Mucosa of descending colon (tissue), 3 donors: ENCODE measurements at regions not wholly inside any gene's neighbourhood (a gene's known extent, or its start where the extent isn't known, plus 50 kb on each side); places are given as distances from the start of the nearest gene placed in this dataset.
A peak's percentile ranks its signal among the peaks of the same experiment; 100 is the strongest.

Experiments used
- ATAC-seq: fragments of 200-7000 bp; cut with Tn5 transposase; one replicate; pipeline ENCODE4 v1.9.1; 2020; ENCODE audit warnings: mild to moderate bottlenecking, moderate library complexity
- DNase-seq, 3 donors: peaks; one replicate each; pipeline ENCODE4 v3.0.0-alpha.2; 2020
- H3K36me3 ChIP-seq: fragments of 200-600 bp; one replicate; pipeline ENCODE4 v1.8.0; 2021; ENCODE audit warnings: low read depth, mild to moderate bottlenecking
- H3K4me1 ChIP-seq: fragments of 200-600 bp; one replicate; pipeline ENCODE4 v1.8.0; 2021; ENCODE audit warnings: low read depth, mild to moderate bottlenecking
- H3K4me3 ChIP-seq: fragments of 200-600 bp; one replicate; pipeline ENCODE4 v1.8.0; 2021; ENCODE audit warnings: mild to moderate bottlenecking
- H3K9me3 ChIP-seq: fragments of 200-600 bp; one replicate; pipeline ENCODE4 v1.8.0; 2021; ENCODE audit warnings: mild to moderate bottlenecking
- intact Hi-C, 2 donors: fragments of 100-400 bp; cut with DNase I in 1 of 2; cut with micrococcal nuclease in 1 of 2; formaldehyde crosslinking; loops; one replicate each; pipeline versions ENCODE4 v1.11.0 to v1.11.1; 2022; cut with DNase I, micrococcal nuclease
- TF ChIP-seq, protein P1 (sequence below): fragments of 200-600 bp; IDR thresholded peaks from one replicate; pipeline ENCODE4 v1.8.0; 2022; ENCODE audit warnings: antibody characterized with exemption, mild to moderate bottlenecking
- donor health status: DM: no; HTN: no; CAD: no; lungs with moderate emphysema.
- donor health status: DM: no; HTN: no; CAD: no.
- donor health status: DM: no; HTN: yes; CAD: no.

- intact Hi-C loops: no loop called here
- H3K9me3 ChIP-seq: no peaks in the 10 kb centered on the region
- no peaks in the 10 kb centered on the region for H3K36me3 ChIP-seq
- TF ChIP-seq, protein P1, sequence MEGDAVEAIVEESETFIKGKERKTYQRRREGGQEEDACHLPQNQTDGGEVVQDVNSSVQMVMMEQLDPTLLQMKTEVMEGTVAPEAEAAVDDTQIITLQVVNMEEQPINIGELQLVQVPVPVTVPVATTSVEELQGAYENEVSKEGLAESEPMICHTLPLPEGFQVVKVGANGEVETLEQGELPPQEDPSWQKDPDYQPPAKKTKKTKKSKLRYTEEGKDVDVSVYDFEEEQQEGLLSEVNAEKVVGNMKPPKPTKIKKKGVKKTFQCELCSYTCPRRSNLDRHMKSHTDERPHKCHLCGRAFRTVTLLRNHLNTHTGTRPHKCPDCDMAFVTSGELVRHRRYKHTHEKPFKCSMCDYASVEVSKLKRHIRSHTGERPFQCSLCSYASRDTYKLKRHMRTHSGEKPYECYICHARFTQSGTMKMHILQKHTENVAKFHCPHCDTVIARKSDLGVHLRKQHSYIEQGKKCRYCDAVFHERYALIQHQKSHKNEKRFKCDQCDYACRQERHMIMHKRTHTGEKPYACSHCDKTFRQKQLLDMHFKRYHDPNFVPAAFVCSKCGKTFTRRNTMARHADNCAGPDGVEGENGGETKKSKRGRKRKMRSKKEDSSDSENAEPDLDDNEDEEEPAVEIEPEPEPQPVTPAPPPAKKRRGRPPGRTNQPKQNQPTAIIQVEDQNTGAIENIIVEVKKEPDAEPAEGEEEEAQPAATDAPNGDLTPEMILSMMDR: no peak
- H3K4me3 ChIP-seq: no peak overlapping the region
- no peaks in the 10 kb centered on the region for H3K4me1 ChIP-seq
- DNase-seq (no peak), ATAC-seq (no peak)
Observed at GRCh38 chr2:80894486-80894885, 589.9 kb upstream of the LRRTM1 start.

DNA sequence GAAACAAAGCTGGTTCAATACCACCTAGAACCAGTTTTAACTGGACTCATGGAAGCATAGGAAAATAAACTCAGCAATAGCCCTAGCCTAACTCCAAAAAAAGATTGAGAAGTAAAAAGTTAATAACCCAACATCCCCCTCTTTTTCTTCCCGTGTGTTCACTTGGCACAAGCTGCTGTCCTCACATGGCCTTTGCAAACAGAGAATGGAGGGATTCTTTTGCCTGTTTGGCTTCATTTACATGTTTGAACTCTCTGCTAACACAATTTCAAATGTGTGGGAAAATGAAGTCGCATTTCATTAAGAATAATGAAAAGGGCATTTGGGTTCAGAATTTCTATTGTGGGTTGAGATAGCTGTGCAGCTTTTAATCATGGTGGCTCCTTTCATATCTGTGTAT lies 589.2 kb upstream of the LRRTM1 start:
- Histone ChIP-seq H3K9me3 (no peaks in the 10 kb centered on the region), H3K36me3 (no peaks in the 10 kb centered on the region), H3K4me1 (no peaks in the 10 kb centered on the region), H3K4me3 (no peak overlapping the region)
- intact Hi-C loops: no loop called here
- ATAC-seq (no peak), DNase-seq (no peak)
- TF ChIP-seq, protein P1: no peak

DNA sequence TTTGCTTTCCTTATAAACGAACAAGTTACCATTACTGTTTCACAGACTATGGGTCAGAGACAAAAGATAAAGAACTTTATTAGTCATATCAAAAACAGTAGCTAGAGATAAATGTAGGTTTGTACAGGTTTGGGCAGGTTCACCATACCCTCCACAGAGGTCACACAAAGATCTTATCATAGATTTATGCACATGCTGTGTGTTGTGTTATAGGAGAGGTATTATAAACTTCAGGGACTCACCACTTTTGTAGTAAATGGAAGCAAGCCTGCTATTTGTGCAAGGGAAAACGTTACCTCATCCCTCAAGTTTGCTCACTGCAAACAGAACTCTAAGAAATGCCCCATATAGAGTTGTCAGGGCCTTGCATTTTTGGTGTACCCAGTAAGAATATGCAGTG lies 584.5 kb upstream of the LRRTM1 start:
- DNase-seq: no peak
- Histone ChIP-seq H3K9me3 (no peaks in the 10 kb centered on the region), H3K36me3 (no peaks in the 10 kb centered on the region), H3K4me1 (no peaks in the 10 kb centered on the region), H3K4me3 (no peak overlapping the region)
- peak; percentile 55 for ATAC-seq
- intact Hi-C loops: no loop called here
- TF ChIP-seq, protein P1: no peak

- H3K36me3 ChIP-seq: no peaks in the 10 kb centered on the region
- DNase-seq (peak in 1 of 3 donors; percentile 41), ATAC-seq (peak; percentile 93)
- H3K4me1 ChIP-seq: no peaks in the 10 kb centered on the region
- TF ChIP-seq, protein P1: no peak
- H3K9me3 ChIP-seq: no peaks in the 10 kb centered on the region
- H3K4me3 ChIP-seq: no peak overlapping the region
- intact Hi-C loops: no loop called here
Observed at GRCh38 chr2:80887841-80888378, 583.4 kb upstream of the LRRTM1 start.

- intact Hi-C loops: no loop called here
- Histone ChIP-seq H3K36me3 (no peaks in the 10 kb centered on the region), H3K9me3 (no peaks in the 10 kb centered on the region), H3K4me3 (no peak overlapping the region), H3K4me1 (no peaks in the 10 kb centered on the region)
- TF ChIP-seq, protein P1: no peak
- ATAC-seq (no peak), DNase-seq (no peak)
Observed at GRCh38 chr2:80874374-80874773, 569.8 kb upstream of the LRRTM1 start.
